ENCODE measurements at regions not wholly inside any gene's neighbourhood (a gene's known extent, or its start where the extent isn't known, plus 50 kb on each side); places are given as distances from the start of the nearest gene placed in this dataset.
"Not testable (repeated sequence)": the region's sequence is repeated elsewhere in the genome, so short reads cannot be mapped to it uniquely, and the experiment has no call there.

DNA sequence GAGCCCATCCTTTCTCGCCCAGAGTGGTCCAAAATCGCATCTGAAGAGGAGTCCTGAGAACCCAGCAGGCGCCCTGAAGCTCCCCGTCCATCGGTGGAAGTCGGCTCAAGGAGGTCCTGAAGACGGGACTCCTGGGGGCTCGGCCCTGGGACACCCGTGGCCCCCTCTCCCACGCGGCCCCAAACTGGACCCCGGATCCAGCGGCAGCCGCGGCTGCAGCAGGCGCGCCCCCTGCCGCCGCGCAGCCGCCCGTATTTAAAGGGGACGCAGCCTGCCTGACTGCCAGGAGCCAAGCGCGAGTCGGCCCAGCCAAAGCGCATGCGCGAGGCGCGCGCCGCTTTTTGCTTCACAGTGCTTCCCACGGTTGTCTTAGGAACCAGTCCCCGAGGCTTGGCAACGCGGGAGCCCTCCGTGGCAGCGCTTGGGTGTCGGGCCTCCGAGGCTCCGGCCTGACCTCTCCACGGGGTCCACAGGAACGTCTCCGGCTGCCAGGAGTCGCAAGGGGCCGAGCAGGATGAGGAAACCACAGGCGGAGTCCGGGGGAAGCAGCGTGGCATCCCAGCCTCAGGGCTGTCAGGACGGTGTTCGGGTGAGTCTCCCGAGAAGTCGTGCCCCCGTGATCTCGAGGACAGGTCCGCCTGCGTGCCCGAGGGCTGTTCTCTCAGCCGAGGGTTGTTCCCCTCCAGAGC, 691.6 kb downstream of the KCNJ18 start:
- H3K27ac ChIP-seq; H3K36me3 ChIP-seq; H3K9me3 ChIP-seq; H3K4me1 ChIP-seq; H3K27me3 ChIP-seq; H3K4me3 ChIP-seq; intact Hi-C loops (cut with DNase I; ENCODE audit: low total_unique reads); DNase-seq: not testable (repeated sequence)
- 86 to 90% (median 89%) methylated on average over 26 to 46 of the region's 60 CpGs; no CpG with 5 or more reads in 2 of the 5 donors for WGBS, 5 donors

DNA sequence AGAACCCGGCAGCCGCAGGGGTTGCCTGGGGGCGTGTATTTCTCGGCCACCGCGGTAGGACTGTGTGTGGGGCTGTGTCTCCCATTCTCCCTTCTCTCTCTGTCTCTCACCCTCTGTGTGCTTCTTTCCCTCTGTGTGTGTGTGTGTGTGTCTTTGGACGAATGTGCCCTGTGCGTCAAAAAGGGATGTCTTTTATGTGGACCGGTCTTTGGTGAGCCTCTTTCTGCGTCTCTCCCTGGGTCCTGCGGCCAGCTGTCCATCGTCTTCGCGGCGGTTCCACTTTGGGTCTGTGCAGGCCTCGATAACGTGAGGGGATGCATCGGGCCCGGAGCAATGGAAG, 692.1 kb downstream of the KCNJ18 start:
- H3K4me3 ChIP-seq; H3K4me1 ChIP-seq; DNase-seq; intact Hi-C loops (cut with DNase I; ENCODE audit: low total_unique reads); H3K27me3 ChIP-seq; H3K27ac ChIP-seq; H3K9me3 ChIP-seq; H3K36me3 ChIP-seq: not testable (repeated sequence)
- WGBS, 5 donors = 84 to 91% (median 89%) methylated on average over 3 to 19 of the region's 19 CpGs; no CpG with 5 or more reads in 1 of the 5 donors

DNA sequence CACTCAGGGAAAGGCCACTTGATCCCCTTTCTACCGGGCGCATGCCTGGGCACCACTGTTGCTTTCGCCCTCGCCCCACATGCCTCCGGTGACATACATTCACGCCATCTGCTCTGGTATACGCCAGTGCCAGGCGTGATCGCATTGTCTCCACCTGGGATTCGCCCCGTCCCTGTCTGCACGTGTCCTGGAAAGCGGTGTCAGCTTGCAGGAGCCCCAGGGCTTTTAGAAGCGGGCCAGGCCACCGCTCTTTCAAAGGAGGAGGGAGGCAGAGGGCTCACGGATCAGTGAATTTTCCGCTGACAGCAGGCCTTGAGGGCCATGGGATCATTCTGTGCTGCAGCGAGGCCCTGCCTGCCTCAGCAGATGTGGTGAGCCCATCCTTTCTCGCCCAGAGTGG, 706.1 kb downstream of the KCNJ18 start:
- H3K9me3 ChIP-seq; DNase-seq; H3K4me3 ChIP-seq; H3K27ac ChIP-seq; H3K27me3 ChIP-seq; H3K36me3 ChIP-seq; intact Hi-C loops (cut with DNase I; ENCODE audit: low total_unique reads); H3K4me1 ChIP-seq: not testable (repeated sequence)
- WGBS, 5 donors = 85 to 94% (median 85%) methylated on average over 5 to 8 of the region's 19 CpGs; no CpG with 5 or more reads in 2 of the 5 donors

DNA sequence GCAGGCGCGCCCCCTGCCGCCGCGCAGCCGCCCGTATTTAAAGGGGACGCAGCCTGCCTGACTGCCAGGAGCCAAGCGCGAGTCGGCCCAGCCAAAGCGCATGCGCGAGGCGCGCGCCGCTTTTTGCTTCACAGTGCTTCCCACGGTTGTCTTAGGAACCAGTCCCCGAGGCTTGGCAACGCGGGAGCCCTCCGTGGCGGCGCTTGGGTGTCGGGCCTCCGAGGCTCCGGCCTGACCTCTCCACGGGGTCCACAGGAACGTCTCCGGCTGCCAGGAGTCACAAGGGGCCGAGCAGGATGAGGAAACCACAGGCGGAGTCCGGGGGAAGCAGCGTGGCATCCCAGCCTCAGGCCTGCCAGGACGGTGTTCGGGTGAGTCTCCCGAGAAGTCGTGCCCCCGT, 706.7 kb downstream of the KCNJ18 start:
- H3K36me3 ChIP-seq; H3K9me3 ChIP-seq; DNase-seq; H3K27ac ChIP-seq; intact Hi-C loops (cut with DNase I; ENCODE audit: low total_unique reads); H3K27me3 ChIP-seq; H3K4me1 ChIP-seq; H3K4me3 ChIP-seq: not testable (repeated sequence)
- no CpG with 5 or more reads among the region's 40 CpGs for WGBS, 5 donors

DNA sequence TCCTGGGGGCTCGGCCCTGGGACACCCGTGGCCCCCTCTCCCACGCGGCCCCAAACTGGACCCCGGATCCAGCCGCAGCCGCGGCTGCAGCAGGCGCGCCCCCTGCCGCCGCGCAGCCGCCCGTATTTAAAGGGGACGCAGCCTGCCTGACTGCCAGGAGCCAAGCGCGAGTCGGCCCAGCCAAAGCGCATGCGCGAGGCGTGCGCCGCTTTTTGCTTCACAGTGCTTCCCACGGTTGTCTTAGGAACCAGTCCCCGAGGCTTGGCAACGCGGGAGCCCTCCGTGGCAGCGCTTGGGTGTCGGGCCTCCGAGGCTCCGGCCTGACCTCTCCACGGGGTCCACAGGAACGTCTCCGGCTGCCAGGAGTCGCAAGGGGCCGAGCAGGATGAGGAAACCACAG, 712.8 kb downstream of the KCNJ18 start:
- H3K4me3 ChIP-seq; H3K27ac ChIP-seq; intact Hi-C loops (cut with DNase I; ENCODE audit: low total_unique reads); DNase-seq; H3K4me1 ChIP-seq; H3K36me3 ChIP-seq; H3K27me3 ChIP-seq: not testable (repeated sequence)
- H3K9me3 ChIP-seq = peaks cover 0 to 18% (median 10%) of the 10 kb centered on the region in 4 donors
- WGBS, 5 donors = 65 to 90% methylated on average over 7 to 11 of the region's 39 CpGs; no CpG with 5 or more reads in 3 of the 5 donors

DNA sequence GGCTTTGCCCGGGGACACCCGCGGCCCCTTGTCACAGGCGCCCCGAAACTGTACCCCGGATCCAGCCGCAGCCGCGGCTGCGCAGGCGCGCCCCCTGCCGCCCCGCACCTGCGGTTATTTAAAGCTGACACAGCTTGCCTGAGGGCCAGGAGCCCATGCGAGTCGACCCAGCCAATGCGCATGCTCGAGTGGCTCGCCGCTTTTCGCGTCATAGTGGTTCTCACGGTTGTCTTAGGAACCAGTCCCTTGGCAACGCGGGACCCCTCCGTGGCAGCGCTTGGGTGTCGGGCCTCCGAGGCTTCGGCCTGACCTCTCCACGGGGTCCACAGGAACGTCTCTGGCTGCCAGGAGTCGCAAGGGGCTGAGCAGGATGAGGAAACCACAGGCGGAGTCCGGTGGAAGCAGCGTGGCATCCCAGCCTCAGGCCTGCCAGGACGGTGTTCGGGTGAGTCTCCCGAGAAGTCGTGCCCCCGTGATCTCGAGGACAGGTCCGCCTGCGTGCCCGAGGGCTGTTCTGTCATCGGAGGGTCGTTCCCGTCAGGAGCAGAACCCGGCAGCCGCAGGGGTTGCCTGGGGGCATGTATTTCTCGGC, 716.9 kb downstream of the KCNJ18 start:
- 78 to 89% (median 82%) methylated on average over 41 to 52 of the region's 52 CpGs for WGBS, 5 donors
- H3K27ac ChIP-seq = no peak overlapping the region
- no peak for DNase-seq

DNA sequence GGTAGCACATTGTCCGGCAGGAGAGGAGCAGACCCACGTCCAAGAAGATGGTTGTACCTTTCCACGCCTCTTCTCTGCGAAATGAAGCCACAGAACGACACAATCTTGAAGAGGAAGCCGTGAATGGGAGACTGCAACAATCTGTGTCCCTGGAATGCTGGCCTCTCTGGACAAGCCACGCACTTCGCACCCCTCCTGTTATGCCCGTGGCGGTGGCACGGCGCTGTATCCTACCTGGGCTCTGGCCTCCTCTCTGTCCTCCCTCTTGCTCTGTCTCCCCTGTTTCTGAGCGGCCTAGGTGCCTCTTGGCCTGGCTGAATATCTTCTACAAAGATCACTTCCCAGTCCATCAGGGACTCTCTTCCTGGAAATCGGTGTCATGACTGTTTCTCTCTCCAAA, 717.8 kb downstream of the KCNJ18 start:
- H3K27ac ChIP-seq = no peak overlapping the region
- no peaks in the 10 kb centered on the region for H3K36me3 ChIP-seq
- DNase-seq = no peak
- TF ChIP-seq, protein P1, sequence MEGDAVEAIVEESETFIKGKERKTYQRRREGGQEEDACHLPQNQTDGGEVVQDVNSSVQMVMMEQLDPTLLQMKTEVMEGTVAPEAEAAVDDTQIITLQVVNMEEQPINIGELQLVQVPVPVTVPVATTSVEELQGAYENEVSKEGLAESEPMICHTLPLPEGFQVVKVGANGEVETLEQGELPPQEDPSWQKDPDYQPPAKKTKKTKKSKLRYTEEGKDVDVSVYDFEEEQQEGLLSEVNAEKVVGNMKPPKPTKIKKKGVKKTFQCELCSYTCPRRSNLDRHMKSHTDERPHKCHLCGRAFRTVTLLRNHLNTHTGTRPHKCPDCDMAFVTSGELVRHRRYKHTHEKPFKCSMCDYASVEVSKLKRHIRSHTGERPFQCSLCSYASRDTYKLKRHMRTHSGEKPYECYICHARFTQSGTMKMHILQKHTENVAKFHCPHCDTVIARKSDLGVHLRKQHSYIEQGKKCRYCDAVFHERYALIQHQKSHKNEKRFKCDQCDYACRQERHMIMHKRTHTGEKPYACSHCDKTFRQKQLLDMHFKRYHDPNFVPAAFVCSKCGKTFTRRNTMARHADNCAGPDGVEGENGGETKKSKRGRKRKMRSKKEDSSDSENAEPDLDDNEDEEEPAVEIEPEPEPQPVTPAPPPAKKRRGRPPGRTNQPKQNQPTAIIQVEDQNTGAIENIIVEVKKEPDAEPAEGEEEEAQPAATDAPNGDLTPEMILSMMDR (IDR thresholded peaks at IDR 0.05) = no peak
- no peak for TF ChIP-seq EP300 (IDR thresholded peaks at IDR 0.05)
- TF ChIP-seq POLR2A (IDR thresholded peaks at IDR 0.05) = no peak
- no peak for TF ChIP-seq POLR2AphosphoS5 (IDR thresholded peaks at IDR 0.05)
- WGBS, 5 donors = 68 to 77% (median 75%) methylated on average over 9 to 14 of the region's 14 CpGs
- H3K4me3 ChIP-seq = no peak overlapping the region
- H3K4me1 ChIP-seq = no peaks in the 10 kb centered on the region
- intact Hi-C loops (cut with DNase I; ENCODE audit: low total_unique reads) = no loop called here
- H3K27me3 ChIP-seq = no peaks in the 10 kb centered on the region
- peaks cover 0 to 52% (median 35%) of the 10 kb centered on the region in 4 donors for H3K9me3 ChIP-seq

More for the DNA sequence above, 716.9 kb downstream of the KCNJ18 start:
- intact Hi-C loops (cut with DNase I; ENCODE audit: low total_unique reads) = no loop called here
- no peaks in the 10 kb centered on the region for H3K27me3 ChIP-seq
- H3K9me3 ChIP-seq = peaks cover 0 to 52% (median 31%) of the 10 kb centered on the region in 4 donors
- TF ChIP-seq POLR2A (IDR thresholded peaks at IDR 0.05) (no peak), POLR2AphosphoS5 (IDR thresholded peaks at IDR 0.05) (no peak), EP300 (IDR thresholded peaks at IDR 0.05) (no peak)
- TF ChIP-seq, protein P1 (IDR thresholded peaks at IDR 0.05) = no peak
- no peaks in the 10 kb centered on the region for H3K36me3 ChIP-seq
- H3K4me1 ChIP-seq = no peaks in the 10 kb centered on the region
- H3K4me3 ChIP-seq = no peak overlapping the region
